IMR-90 (cell line): ENCODE measurements at regions not wholly inside any gene's neighbourhood (a gene's known extent, or its start where the extent isn't known, plus 50 kb on each side); places are given as distances from the start of the nearest gene placed in this dataset.

Experiments
- ATAC-seq: fragments of 200-7000 bp; cut with Tn5 transposase; 2 replicates; pipeline ENCODE4 v1.9.1; 2020; ENCODE audit warnings: low read depth, mild to moderate bottlenecking, moderate library complexity
- BruUV-seq: library from RNA; stranded (reverse); fragments of 400-500 nt; replicated peaks from 2 replicates; lab custom pipeline; 2021; lab: Mats Ljungman, UMichigan
- CTCF ChIA-PET: fragments of 300-600 bp; formaldehyde crosslinking; extraction: SDS; loops from one replicate; lab custom pipeline; 2021; ENCODE audit warnings: antibody characterized with exemption; lab: Yijun Ruan, JAX
- POLR2A ChIA-PET: fragments of 300-600 bp; sonication (Branson Sonifier 250); formaldehyde crosslinking; loops from one replicate; lab custom pipeline; 2022; ENCODE audit warnings: antibody characterized with exemption; ENCODE audit not compliant: unreplicated experiment; lab: Charles Lee
- DNase-seq: peaks from one replicate; pipeline ENCODE4 v3.0.0; 2013
- H2AFZ ChIP-seq: replicated peaks from 2 replicates; pipeline ENCODE3; 2013; ENCODE audit warnings: low read length, mild to moderate bottlenecking; ENCODE audit not compliant: poor library complexity
- H2AK5ac ChIP-seq: 2 replicates; pipeline ENCODE4 v1.6.1; 2013; ENCODE audit warnings: low read depth, low read length, inconsistent platforms
- H2AK9ac ChIP-seq: replicated peaks from 2 replicates; pipeline ENCODE3; 2013; ENCODE audit warnings: mild to moderate bottlenecking, low read depth, low read length, moderate library complexity; ENCODE audit not compliant: poor library complexity
- H2BK120ac ChIP-seq: 2 replicates; pipeline ENCODE4 v1.6.1; 2013; ENCODE audit warnings: low read depth, low read length, inconsistent platforms
- H2BK15ac ChIP-seq: 3 replicates; pipeline ENCODE4 v1.6.1; 2013; ENCODE audit warnings: low read depth, low read length, inconsistent platforms
- H2BK20ac ChIP-seq: 2 replicates; pipeline ENCODE4 v1.6.1; 2013; ENCODE audit warnings: low read depth, mild to moderate bottlenecking, inconsistent platforms, low read length, moderate library complexity
- H2BK5ac ChIP-seq: 2 replicates; pipeline ENCODE4 v1.6.1; 2013; ENCODE audit warnings: mild to moderate bottlenecking, low read depth, low read length, inconsistent platforms; ENCODE audit not compliant: poor library complexity, severe bottlenecking
- H3K14ac ChIP-seq: replicated peaks from 2 replicates; pipeline ENCODE4 v1.6.1; 2013; ENCODE audit warnings: low read depth, low read length, inconsistent platforms
- H3K18ac ChIP-seq: 2 replicates; pipeline ENCODE4 v1.6.1; 2013; ENCODE audit warnings: low read depth, low read length, control low read depth
- H3K23ac ChIP-seq: 2 replicates; pipeline ENCODE4 v1.6.1; 2013; ENCODE audit warnings: low read depth, low read length, inconsistent platforms
- H3K27ac ChIP-seq: 2 replicates; pipeline ENCODE4 v1.5.1; 2013; ENCODE audit warnings: mild to moderate bottlenecking, control low read depth, low read length; ENCODE audit not compliant: insufficient read depth
- H3K27me3 ChIP-seq: 2 replicates; pipeline ENCODE4 v1.6.1; 2013; ENCODE audit warnings: low read length; ENCODE audit not compliant: control insufficient read depth, insufficient read depth
- H3K36me3 ChIP-seq: 2 replicates; pipeline ENCODE4 v1.6.1; 2013; ENCODE audit warnings: low read length, mixed read lengths; ENCODE audit not compliant: control insufficient read depth, insufficient read depth
- H3K4ac ChIP-seq: 2 replicates; pipeline ENCODE4 v1.6.1; 2013; ENCODE audit warnings: low read depth, low read length, inconsistent platforms
- H3K4me1 ChIP-seq: 2 replicates; pipeline ENCODE4 v1.6.1; 2013; ENCODE audit warnings: low read length, mixed read lengths; ENCODE audit not compliant: control insufficient read depth, insufficient read depth
- H3K4me2 ChIP-seq: 2 replicates; pipeline ENCODE4 v1.6.1; 2013; ENCODE audit warnings: low read depth, mild to moderate bottlenecking, control low read depth, low read length, moderate library complexity
- H3K4me3 ChIP-seq: 2 replicates; pipeline ENCODE4 v1.5.1; 2013; ENCODE audit warnings: low read depth, mild to moderate bottlenecking, control low read depth, low read length, moderate library complexity; ENCODE audit not compliant: insufficient read depth
- H3K56ac ChIP-seq: 2 replicates; pipeline ENCODE4 v1.6.1; 2013; ENCODE audit warnings: low read length, inconsistent platforms; ENCODE audit not compliant: insufficient read depth; ENCODE audit errors: extremely low read depth
- H3K79me1 ChIP-seq, 2 experiments: 2 replicates each; pipeline ENCODE4 v1.6.1; 2013; ENCODE audit warnings: low read length in 2 of 2, inconsistent platforms in 1 of 2, low read depth in 1 of 2
- H3K9ac ChIP-seq: 2 replicates; pipeline ENCODE4 v1.6.1; 2013; ENCODE audit warnings: low read depth, low read length, control low read depth
- H3K9me1 ChIP-seq: 2 replicates; pipeline ENCODE4 v1.6.1; 2013; ENCODE audit warnings: low read length, inconsistent platforms; ENCODE audit not compliant: insufficient read depth
- H3K9me3 ChIP-seq: 2 replicates; pipeline ENCODE4 v1.6.1; 2013; ENCODE audit warnings: low read length; ENCODE audit not compliant: control insufficient read depth, insufficient read depth
- H4K20me1 ChIP-seq: 2 replicates; pipeline ENCODE4 v1.6.1; 2013; ENCODE audit warnings: low read length, inconsistent platforms; ENCODE audit not compliant: insufficient read depth
- H4K5ac ChIP-seq: 2 replicates; pipeline ENCODE4 v1.6.1; 2013; ENCODE audit warnings: mild to moderate bottlenecking, low read depth, low read length, control low read depth
- H4K8ac ChIP-seq, 2 experiments: 2 replicates each; pipeline ENCODE4 v1.6.1; 2013; ENCODE audit warnings: low read depth in 2 of 2, low read length in 2 of 2, control low read depth in 1 of 2, inconsistent platforms in 1 of 2
- H4K91ac ChIP-seq: 2 replicates; pipeline ENCODE4 v1.6.1; 2013; ENCODE audit warnings: low read depth, low read length, inconsistent platforms; ENCODE audit not compliant: insufficient read depth
- BHLHE40 ChIP-seq: fragments of 150-350 bp; IDR thresholded peaks from 2 replicates; pipeline ENCODE4 v1.6.1; 2016; ENCODE audit warnings: mild to moderate bottlenecking, low read depth, low read length
- CEBPB ChIP-seq: IDR thresholded peaks from 2 replicates; pipeline ENCODE4 v1.6.1; 2012; ENCODE audit warnings: low read depth, low read length, improper control_type of control experiment
- CHD1 ChIP-seq: IDR thresholded peaks from 2 replicates; pipeline ENCODE4 v1.6.1; 2012; ENCODE audit warnings: low read depth, low read length, improper control_type of control experiment
- CTCF ChIP-seq: conservative IDR thresholded peaks from 2 replicates; pipeline ENCODE4 v1.5.1; 2012; ENCODE audit warnings: mild to moderate bottlenecking, low read depth, low read length, improper control_type of control experiment
- ELK1 ChIP-seq: fragments of 150-350 bp; IDR thresholded peaks from 2 replicates; pipeline ENCODE4 v1.6.1; 2016; ENCODE audit warnings: low read depth, mild to moderate bottlenecking, low read length, moderate library complexity, borderline replicate concordance
- FOS ChIP-seq: fragments of 150-350 bp; IDR thresholded peaks from 2 replicates; pipeline ENCODE4 v1.6.1; 2016; ENCODE audit warnings: low read depth, low read length
- MAFK ChIP-seq: IDR thresholded peaks from 2 replicates; pipeline ENCODE4 v1.6.1; 2012; ENCODE audit warnings: low read depth, low read length, improper control_type of control experiment
- MAZ ChIP-seq: IDR thresholded peaks from 2 replicates; pipeline ENCODE4 v1.6.1; 2012; ENCODE audit warnings: low read depth, mild to moderate bottlenecking, low read length, improper control_type of control experiment, moderate library complexity, borderline replicate concordance
- MXI1 ChIP-seq: IDR thresholded peaks from 2 replicates; pipeline ENCODE4 v1.6.1; 2012; ENCODE audit warnings: low read depth, mild to moderate bottlenecking, low read length, moderate library complexity, borderline replicate concordance
- NFE2L2 ChIP-seq: fragments of 150-350 bp; IDR thresholded peaks from 2 replicates; pipeline ENCODE4 v1.6.1; 2016; ENCODE audit warnings: low read depth, mild to moderate bottlenecking, low read length
- POLR2A ChIP-seq: IDR thresholded peaks from 2 replicates; pipeline ENCODE4 v1.6.1; 2012; ENCODE audit warnings: mild to moderate bottlenecking, low read depth, low read length
- RAD21 ChIP-seq: IDR thresholded peaks from 2 replicates; pipeline ENCODE4 v1.6.1; 2012; ENCODE audit warnings: low read length, improper control_type of control experiment
- RCOR1 ChIP-seq: IDR thresholded peaks from 2 replicates; pipeline ENCODE4 v1.6.1; 2012; ENCODE audit warnings: mild to moderate bottlenecking, low read length, improper control_type of control experiment; ENCODE audit not compliant: insufficient replicate concordance
- RFX5 ChIP-seq: IDR thresholded peaks from 2 replicates; pipeline ENCODE4 v1.8.0; 2012; ENCODE audit warnings: low read depth, mild to moderate bottlenecking, low read length, moderate library complexity
- SMC3 ChIP-seq: fragments of 150-350 bp; IDR thresholded peaks from 2 replicates; pipeline ENCODE4 v1.6.1; 2016; ENCODE audit warnings: low read depth, mild to moderate bottlenecking, antibody characterized with exemption, low read length, moderate library complexity
- USF2 ChIP-seq: fragments of 150-350 bp; IDR thresholded peaks from 2 replicates; pipeline ENCODE4 v1.6.1; 2017; ENCODE audit warnings: mild to moderate bottlenecking, antibody characterized with exemption, low read length, low read depth
- WGBS, 2 experiments: methylation state at CpG; one replicate each; pipeline versions ENCODE4 v1.1.5 to v1.1.7; 2013; ENCODE audit warnings: missing lambda C conversion rate in 2 of 2; ENCODE audit not compliant: insufficient read length in 1 of 2; ENCODE audit errors: extremely low coverage in 2 of 2; 5-methylcytosine and 5-hydroxymethylcytosine counted together
- dilution Hi-C: fragments of 300-500 bp; cut with HindIII; formaldehyde crosslinking; loops from one replicate; pipeline ENCODE4 v1.14.3; 2018; ENCODE audit warnings: low sequenced_read_pairs; ENCODE audit not compliant: unreplicated experiment
- in situ Hi-C: fragments of 300-500 bp; cut with MboI; formaldehyde crosslinking; loops from 3 replicates; pipeline ENCODE4 v1.14.3; 2019; ENCODE audit warnings: low sequenced_read_pairs, inconsistent platforms, mixed read lengths
- intact Hi-C: fragments of 100-400 bp; cut with micrococcal nuclease; formaldehyde crosslinking; loops from 2 replicates; pipeline ENCODE4 v1.10.0; 2022

- H3K23ac ChIP-seq: no peak overlapping the region
- H3K27ac ChIP-seq: no peak overlapping the region
- H3K18ac ChIP-seq: no peak overlapping the region
- H2AFZ ChIP-seq: no peak overlapping the region
- ChIA-PET CTCF (no interaction called here), POLR2A (no interaction called here)
- H3K14ac ChIP-seq: no peak overlapping the region
- no TSS peak for BruUV-seq
- no peak overlapping the region for H4K91ac ChIP-seq
- ATAC-seq (no peak), DNase-seq (no peak)
- TF ChIP-seq SMC3 (no peak), CEBPB (no peak), CTCF (no peak), NFE2L2 (no peak), POLR2A (no peak), USF2 (no peak), RCOR1 (no peak), MAFK (no peak), MXI1 (no peak), RAD21 (no peak), CHD1 (no peak), MAZ (no peak), BHLHE40 (no peak), FOS (no peak), RFX5 (no peak), ELK1 (no peak)
- H2BK5ac ChIP-seq: no peak overlapping the region
- in situ Hi-C loops (no loop called here), intact Hi-C loops (no loop called here), dilution Hi-C loops (no loop called here)
- H2AK9ac ChIP-seq: no peak overlapping the region
- H3K4me2 ChIP-seq: no peak overlapping the region
- H3K79me1 ChIP-seq: no peaks in the 10 kb centered on the region
- no peak overlapping the region for H4K8ac ChIP-seq
- H3K36me3 ChIP-seq: no peaks in the 10 kb centered on the region
- H3K9ac ChIP-seq: no peak overlapping the region
- H2BK20ac ChIP-seq: no peak overlapping the region
- peaks cover 6% of the 10 kb centered on the region for H3K9me3 ChIP-seq
- no peaks in the 10 kb centered on the region for H4K20me1 ChIP-seq
- no peaks in the 10 kb centered on the region for H3K27me3 ChIP-seq
- no peak overlapping the region for H3K56ac ChIP-seq
- no peak overlapping the region for H4K5ac ChIP-seq
- no peak overlapping the region for H2BK15ac ChIP-seq
- H3K9me1 ChIP-seq: no peaks in the 10 kb centered on the region
- no peak overlapping the region for H2BK120ac ChIP-seq
- no peak overlapping the region for H2AK5ac ChIP-seq
- H3K4ac ChIP-seq: no peak overlapping the region
- H3K4me1 ChIP-seq: no peaks in the 10 kb centered on the region
- H3K4me3 ChIP-seq: no peak overlapping the region
- no CpG with 5 or more reads among the region's 1 CpG for WGBS, 2 experiments
These were observed 522.0 kb upstream of the ATXN8OS start for GRCh38 chr13:69585656-69586055.
